HepG2 (cell line): ENCODE measurements at regions not wholly inside any gene's neighbourhood (a gene's known extent, or its start where the extent isn't known, plus 50 kb on each side); places are given as distances from the start of the nearest gene placed in this dataset.

Source experiments
- ATAC-seq: fragments of 200-7000 bp; cut with Tn5 transposase; 3 replicates; pipeline ENCODE4 v1.9.1; 2020; ENCODE audit warnings: mild to moderate bottlenecking, moderate library complexity
- BruUV-seq: library from RNA; stranded (reverse); fragments of 400-500 nt; replicated peaks from 2 replicates; lab custom pipeline; 2021; lab: Mats Ljungman, UMichigan
- CTCF ChIA-PET: fragments of 300-600 bp; formaldehyde crosslinking; extraction: SDS; loops from one replicate; lab custom pipeline; 2021; ENCODE audit warnings: low total read pairs, inconsistent platforms, low intra/inter-chr PET ratio; lab: Yijun Ruan, JAX
- POLR2A ChIA-PET: fragments of 350-600 bp; sonication (Branson Sonifier 250); formaldehyde crosslinking; loops from one replicate; lab custom pipeline; 2020; ENCODE audit warnings: antibody characterized with exemption, inconsistent platforms; lab: Yijun Ruan, JAX
- DNase-seq: peaks from one replicate; pipeline ENCODE4 v3.0.0-alpha.2; 2015; ENCODE audit warnings: low spot score
- FAIRE-seq: peaks from 3 replicates; lab custom pipeline; 2011; peaks lifted over from hg19 to GRCh38; lab: Jason Lieb, UNC
- H2AFZ ChIP-seq: one replicate; pipeline ENCODE4 v1.6.1; 2011; ENCODE audit warnings: low read length, inconsistent platforms
- H3K27ac ChIP-seq: fragments of 300-600 bp; 3 replicates; pipeline ENCODE4 v1.8.0; 2011; ENCODE audit warnings: mixed run types, mild to moderate bottlenecking, mixed read lengths, low read length, inconsistent platforms; ENCODE audit not compliant: insufficient read depth; ENCODE audit errors: extremely low read length
- H3K27me3 ChIP-seq, 2 experiments: fragments of 200-600 bp in 1 of 2; 2 replicates in 1 of 2; 3 replicates in 1 of 2; pipeline versions ENCODE4 v1.6.0 to v1.8.0; 2011; ENCODE audit warnings: low read length in 2 of 2, mild to moderate bottlenecking in 2 of 2, moderate library complexity in 2 of 2, inconsistent platforms in 1 of 2; ENCODE audit not compliant: insufficient read depth in 2 of 2, control insufficient read depth in 1 of 2
- H3K36me3 ChIP-seq, 2 experiments: fragments of 200-600 bp in 1 of 2; replicated peaks in 1 of 2; 2 replicates in 1 of 2; 3 replicates in 1 of 2; pipeline versions ENCODE4 v1.5.1 to v1.8.0; 2011; ENCODE audit warnings: low read length in 2 of 2, inconsistent platforms in 1 of 2; ENCODE audit not compliant: insufficient read depth in 2 of 2, control insufficient read depth in 1 of 2
- H3K4me1 ChIP-seq: 2 replicates; pipeline ENCODE4 v1.5.1; 2012; ENCODE audit warnings: low read length, inconsistent platforms; ENCODE audit not compliant: insufficient read depth
- H3K4me2 ChIP-seq: 2 replicates; pipeline ENCODE4 v1.6.0; 2011; ENCODE audit warnings: low read depth, low read length, inconsistent platforms
- H3K4me3 ChIP-seq, 3 experiments: fragments of 200-600 bp in 1 of 3; sonication (generic), shearing (Covaris generic) in 1 of 3; replicated peaks in 1 of 3; 2 replicates each; pipeline ENCODE4 v1.5.1; 2011 to 2016; ENCODE audit warnings: low read length in 3 of 3, inconsistent platforms in 2 of 3, low read depth in 2 of 3, mild to moderate bottlenecking in 2 of 3, control low read depth in 1 of 3, mixed read lengths in 1 of 3; ENCODE audit not compliant: insufficient read depth in 1 of 3
- H3K79me2 ChIP-seq: one replicate; pipeline ENCODE4 v1.6.1; 2011; ENCODE audit warnings: low read length, inconsistent platforms; ENCODE audit not compliant: insufficient read depth
- H3K9ac ChIP-seq: 2 replicates; pipeline ENCODE4 v1.6.0; 2011; ENCODE audit warnings: mild to moderate bottlenecking, low read depth, low read length, inconsistent platforms; ENCODE audit not compliant: insufficient read depth
- H3K9me3 ChIP-seq: 2 replicates; pipeline ENCODE4 v1.5.1; 2012; ENCODE audit warnings: mild to moderate bottlenecking, low read length
- H4K20me1 ChIP-seq: 2 replicates; pipeline ENCODE4 v1.6.0; 2011; ENCODE audit warnings: inconsistent platforms, mild to moderate bottlenecking, low read length, moderate library complexity; ENCODE audit not compliant: insufficient read depth
- DPF2 ChIP-seq: sonication (generic); formaldehyde crosslinking; IDR thresholded peaks from 2 replicates; pipeline ENCODE4 v1.4.0; 2020; ENCODE audit warnings: mild to moderate bottlenecking, low read depth, missing genetic modification reagents, borderline replicate concordance
- GATAD2A ChIP-seq: IDR thresholded peaks from 2 replicates; pipeline ENCODE4 v1.6.1; 2016
- GTF3A ChIP-seq: sonication (generic); formaldehyde crosslinking; conservative IDR thresholded peaks from 2 replicates; pipeline ENCODE4 v1.4.0; 2020; ENCODE audit warnings: mild to moderate bottlenecking, missing genetic modification reagents
- GZF1 ChIP-seq: sonication (generic); formaldehyde crosslinking; IDR thresholded peaks from 2 replicates; pipeline ENCODE4 v1.5.1; 2020; ENCODE audit warnings: mild to moderate bottlenecking, missing genetic modification reagents
- IKZF4 ChIP-seq: sonication (generic); formaldehyde crosslinking; IDR thresholded peaks from 2 replicates; pipeline ENCODE4 v1.5.1; 2020; ENCODE audit warnings: borderline replicate concordance, mild to moderate bottlenecking, low read depth, missing genetic modification reagents; ENCODE audit errors: not compliant biosample characterization
- PLSCR1 ChIP-seq: sonication (generic); formaldehyde crosslinking; IDR thresholded peaks from 2 replicates; pipeline ENCODE4 v1.5.0; 2020; ENCODE audit warnings: missing genetic modification reagents, mild to moderate bottlenecking, borderline replicate concordance
- SOX6 ChIP-seq, 2 experiments: fragments of 450-650 bp in 1 of 2; sonication (generic) in 1 of 2; formaldehyde crosslinking in 1 of 2; IDR thresholded peaks; 2 replicates each; pipeline versions ENCODE4 v1.4.0 to v1.6.1; 2017 to 2020; ENCODE audit warnings: antibody characterized with exemption in 1 of 2, mild to moderate bottlenecking in 1 of 2, missing genetic modification reagents in 1 of 2
- SP5 ChIP-seq: IDR thresholded peaks from 2 replicates; pipeline ENCODE4 v1.6.1; 2016; ENCODE audit warnings: low read depth, borderline replicate concordance
- ZBTB21 ChIP-seq: sonication (generic); formaldehyde crosslinking; IDR thresholded peaks from 2 replicates; pipeline ENCODE4 v1.4.0; 2020; ENCODE audit warnings: missing genetic modification reagents
- ZNF253 ChIP-seq: sonication (generic); formaldehyde crosslinking; IDR thresholded peaks from 2 replicates; pipeline ENCODE4 v1.8.0; 2022; ENCODE audit warnings: mild to moderate bottlenecking, missing genetic modification reagents, borderline replicate concordance
- ZNF281 ChIP-seq: sonication (generic); formaldehyde crosslinking; IDR thresholded peaks from 2 replicates; pipeline ENCODE4 v1.4.0; 2020; ENCODE audit warnings: missing genetic modification reagents, borderline replicate concordance
- ZNF382 ChIP-seq: sonication (generic); formaldehyde crosslinking; IDR thresholded peaks from 2 replicates; pipeline ENCODE4 v1.5.0; 2020; ENCODE audit warnings: missing genetic modification reagents, mild to moderate bottlenecking, borderline replicate concordance
- ZNF761 ChIP-seq: sonication (generic); formaldehyde crosslinking; conservative IDR thresholded peaks from 2 replicates; pipeline ENCODE4 v1.4.0; 2020; ENCODE audit warnings: mild to moderate bottlenecking, missing genetic modification reagents
- ZNF780A ChIP-seq: sonication (generic); formaldehyde crosslinking; IDR thresholded peaks from 2 replicates; pipeline ENCODE4 v1.8.0; 2022; ENCODE audit warnings: mild to moderate bottlenecking, missing genetic modification reagents, moderate library complexity
- WGBS: methylation state at CpG from one replicate; pipeline ENCODE4 v1.1.6; 2017; ENCODE audit warnings: low lambda C conversion rate; 5-methylcytosine and 5-hydroxymethylcytosine counted together
- in situ Hi-C: cut with HindIII; loops from 2 replicates; pipeline ENCODE4 v1.10.0; 2017; ENCODE audit warnings: low pct_unique_long_range_greater_than_20kb; ENCODE audit not compliant: extremely low pct_ligation_motif_present
- intact Hi-C: fragments of 100-400 bp; cut with micrococcal nuclease; formaldehyde crosslinking; loops from one replicate; pipeline ENCODE4 v1.10.0; 2022; ENCODE audit not compliant: unreplicated experiment

GRCh38 chr9:118992813-118993794 is 376.1 kb downstream of the BRINP1 start:
- ATAC-seq (no peak), DNase-seq (no peak), FAIRE-seq (no peak)
- Histone ChIP-seq H3K4me2 (no peak overlapping the region), H4K20me1 (no peaks in the 10 kb centered on the region), H3K4me1 (no peaks in the 10 kb centered on the region), H3K4me3 (no peak overlapping the region), H2AFZ (no peak overlapping the region), H3K27ac (no peak overlapping the region), H3K27me3 (no peaks in the 10 kb centered on the region), H3K9me3 (peaks cover 84% of the 10 kb centered on the region), H3K36me3 (no peaks in the 10 kb centered on the region), H3K79me2 (no peaks in the 10 kb centered on the region), H3K9ac (no peak overlapping the region)
- BruUV-seq: no TSS peak
- intact Hi-C loops (no loop called here), in situ Hi-C loops (no loop called here)
- POLR2A ChIA-PET: no interaction called here
- CTCF ChIA-PET: no interaction called here
- no peak for TF ChIP-seq SP5 (CRISPR knock-in tag)
- TF ChIP-seq ZNF253 (CRISPR knock-in tag): no peak
- TF ChIP-seq GATAD2A (CRISPR knock-in tag): no peak
- WGBS: 18% methylated on average over 15 of the region's 15 CpGs

- no peaks in the 10 kb centered on the region for H4K20me1 ChIP-seq
- no peaks in the 10 kb centered on the region for H3K27me3 ChIP-seq
- H3K4me3 ChIP-seq: no peak overlapping the region
- H3K79me2 ChIP-seq: no peaks in the 10 kb centered on the region
- no peak for DNase-seq
- POLR2A ChIA-PET: no interaction called here
- intact Hi-C loops (no loop called here), in situ Hi-C loops (no loop called here)
- H3K36me3 ChIP-seq: no peaks in the 10 kb centered on the region
- BruUV-seq: no TSS peak
- H3K4me2 ChIP-seq: no peak overlapping the region
- no peak overlapping the region for H3K9ac ChIP-seq
- no peak for FAIRE-seq
- no peaks in the 10 kb centered on the region for H3K4me1 ChIP-seq
- 45% methylated on average over 4 of the region's 4 CpGs for WGBS
- H3K9me3 ChIP-seq: peaks cover 82% of the 10 kb centered on the region
- no peak for ATAC-seq
- H2AFZ ChIP-seq: no peak overlapping the region
- CTCF ChIA-PET: no interaction called here
- H3K27ac ChIP-seq: no peak overlapping the region
- no peak for TF ChIP-seq ZNF281 (CRISPR knock-in tag)
- no peak for TF ChIP-seq ZBTB21 (CRISPR knock-in tag)
- TF ChIP-seq ZNF382 (CRISPR knock-in tag): no peak
- TF ChIP-seq DPF2 (CRISPR knock-in tag): no peak
- TF ChIP-seq GZF1 (CRISPR knock-in tag): no peak
- TF ChIP-seq IKZF4 (CRISPR knock-in tag): no peak
- TF ChIP-seq ZNF780A: no peak
- TF ChIP-seq PLSCR1 (CRISPR knock-in tag): no peak
- TF ChIP-seq ZNF761 (CRISPR knock-in tag): no peak
- no peak for TF ChIP-seq SOX6 (IDR thresholded peaks at IDR 0.05)
- no peak for TF ChIP-seq SOX6 (CRISPR knock-in tag; IDR thresholded peaks at IDR 0.05)
- no peak for TF ChIP-seq GTF3A (CRISPR knock-in tag)
Observed at GRCh38 chr9:118993965-118994364, 375.3 kb downstream of the BRINP1 start.
